ENCODE measurements at regions not wholly inside any gene's neighbourhood (a gene's known extent, or its start where the extent isn't known, plus 50 kb on each side); places are given as distances from the start of the nearest gene placed in this dataset.
"Not testable (repeated sequence)": the region's sequence is repeated elsewhere in the genome, so short reads cannot be mapped to it uniquely, and the experiment has no call there.

DNA sequence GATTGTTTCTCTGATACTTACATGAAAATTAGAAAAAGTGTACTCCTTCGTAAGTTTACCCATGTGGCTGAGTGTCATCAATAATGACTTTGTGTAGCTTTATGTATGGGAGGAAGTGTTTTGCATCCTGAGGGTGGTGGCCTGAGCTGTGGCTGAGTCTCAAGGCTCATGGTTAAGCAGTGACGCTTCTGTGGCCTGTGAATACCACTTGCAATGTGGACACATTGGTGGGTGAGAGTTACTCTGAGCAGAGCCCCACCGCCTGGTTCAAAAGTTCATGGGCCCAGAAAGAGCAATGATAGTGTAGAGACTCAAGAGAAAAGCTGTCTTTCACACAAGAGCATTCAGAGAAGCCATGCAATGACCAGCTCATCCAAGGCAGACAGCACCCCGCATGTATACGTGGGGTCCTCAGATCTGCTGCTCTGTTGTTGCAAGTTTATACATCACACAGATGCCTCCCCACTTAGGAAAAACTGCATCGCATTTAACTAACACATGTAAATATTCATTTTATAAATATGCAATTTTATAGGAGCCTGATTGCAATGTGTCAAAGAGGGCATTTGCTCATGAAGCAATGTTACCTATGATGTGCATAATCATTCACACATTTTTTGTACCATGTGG lies 55.1 kb upstream of the FRMD6 start:
- DNase-seq = no peak

DNA sequence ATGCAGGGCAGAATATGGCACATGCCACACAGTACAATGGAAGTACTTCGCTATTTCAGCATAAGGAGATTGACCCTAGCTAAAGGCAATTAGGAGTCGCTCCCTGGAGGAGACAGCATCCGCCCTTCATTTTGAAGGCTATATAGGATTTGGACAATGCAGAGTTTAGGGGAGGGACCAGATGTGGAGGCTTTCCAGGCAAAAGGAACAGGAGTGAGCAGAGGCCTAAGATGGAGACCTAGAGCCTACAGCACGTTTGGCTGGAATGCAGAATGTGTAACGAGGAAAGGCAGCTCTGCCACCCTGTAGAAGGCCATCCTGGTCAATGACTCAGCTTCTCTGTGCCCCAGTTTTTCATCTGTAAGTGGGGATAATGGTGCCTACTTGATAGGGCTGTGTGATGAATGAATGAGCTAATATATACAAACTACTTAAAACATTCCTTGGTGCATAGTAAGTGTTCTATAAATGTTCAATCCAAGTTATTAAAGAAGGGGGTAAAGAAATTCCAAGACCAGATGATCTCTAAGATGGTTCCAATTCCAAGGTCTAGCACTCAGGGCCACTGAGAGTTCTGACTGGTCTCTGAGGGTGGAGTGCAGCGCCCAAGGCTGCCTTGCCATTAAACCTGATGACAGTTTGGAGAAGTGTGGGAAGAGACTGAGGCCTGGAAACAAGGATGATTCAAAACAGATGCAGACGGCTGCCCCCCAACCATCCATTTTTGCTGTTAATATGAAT lies 54.3 kb upstream of the FRMD6 start:
- no peak for DNase-seq

DNA sequence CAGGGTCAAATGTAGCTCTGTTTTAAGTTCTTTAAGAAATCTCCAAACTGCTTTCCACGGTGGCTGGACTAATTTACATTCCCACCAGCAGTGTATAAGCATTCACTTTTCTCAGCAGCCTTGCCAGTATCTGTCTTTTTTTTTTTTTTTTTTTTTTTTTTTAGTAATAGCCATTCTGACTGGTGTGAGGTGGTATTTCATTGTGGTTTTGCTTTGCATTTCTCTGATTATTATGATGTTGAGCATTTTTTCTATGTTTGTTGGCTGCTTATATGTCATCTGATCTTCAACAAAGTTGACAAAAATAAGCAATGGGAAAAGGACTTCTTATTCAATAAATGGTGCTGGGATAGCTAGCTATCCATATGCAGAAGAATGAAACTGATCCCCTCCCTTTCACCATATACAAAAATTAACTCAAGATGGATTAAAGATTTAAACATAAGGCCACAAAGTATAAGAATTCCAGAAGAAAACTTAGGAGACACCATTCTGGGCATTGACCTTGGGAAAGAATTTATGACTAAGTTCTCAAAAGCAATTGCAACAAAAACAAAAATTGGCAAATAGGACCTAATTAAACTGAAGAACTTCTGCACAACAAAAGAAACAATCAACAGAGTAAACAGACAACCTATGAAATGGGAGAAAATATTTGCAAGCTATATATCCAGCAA lies 52.6 kb upstream of the FRMD6 start:
- DNase-seq = not testable (repeated sequence)

DNA sequence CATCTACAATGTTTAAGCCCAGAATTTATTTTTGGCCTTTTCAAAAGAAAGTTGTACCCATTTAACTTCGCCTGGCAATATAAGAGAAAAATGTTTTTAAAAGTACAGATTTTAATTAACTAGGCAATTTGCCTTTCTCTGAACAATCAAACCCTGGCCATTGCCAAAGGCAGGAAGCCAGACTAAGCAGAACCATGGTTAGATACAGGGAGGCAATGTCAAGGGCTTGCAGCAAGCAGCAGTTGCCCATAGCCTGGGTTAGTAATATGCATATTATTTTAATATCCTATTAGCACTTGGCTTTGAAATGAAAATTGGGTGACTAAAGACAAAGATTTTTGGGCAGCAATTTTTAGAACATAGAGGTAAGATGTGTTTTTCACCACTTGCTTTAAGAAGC lies 51.1 kb upstream of the FRMD6 start:
- DNase-seq = no peak
